ENCODE measurements at regions not wholly inside any gene's neighbourhood (a gene's known extent, or its start where the extent isn't known, plus 50 kb on each side); places are given as distances from the start of the nearest gene placed in this dataset.

DNA sequence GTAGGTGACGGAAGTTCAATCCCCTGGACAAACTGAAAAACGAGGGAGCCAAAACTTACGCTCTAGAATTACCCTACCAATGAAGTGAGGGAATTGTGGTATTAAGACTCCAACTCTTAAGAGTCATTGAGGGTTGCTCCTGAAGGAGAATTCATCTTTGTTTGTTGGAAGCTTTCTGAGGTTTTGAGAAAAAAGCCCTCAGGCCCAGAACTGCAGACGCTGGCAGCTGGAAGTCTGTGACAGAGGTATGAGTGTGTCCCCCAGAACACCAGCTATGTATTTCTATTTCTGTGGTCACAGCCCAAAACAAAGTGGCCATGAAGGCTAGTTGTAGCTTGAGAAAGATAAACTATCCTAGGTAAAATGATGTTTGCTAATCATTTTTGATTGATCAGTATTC, 438.8 kb upstream of the B3GALT2 start:
- H3K4me3 ChIP-seq (ENCODE audit: low read depth, low read length), result no peak overlapping the region

DNA sequence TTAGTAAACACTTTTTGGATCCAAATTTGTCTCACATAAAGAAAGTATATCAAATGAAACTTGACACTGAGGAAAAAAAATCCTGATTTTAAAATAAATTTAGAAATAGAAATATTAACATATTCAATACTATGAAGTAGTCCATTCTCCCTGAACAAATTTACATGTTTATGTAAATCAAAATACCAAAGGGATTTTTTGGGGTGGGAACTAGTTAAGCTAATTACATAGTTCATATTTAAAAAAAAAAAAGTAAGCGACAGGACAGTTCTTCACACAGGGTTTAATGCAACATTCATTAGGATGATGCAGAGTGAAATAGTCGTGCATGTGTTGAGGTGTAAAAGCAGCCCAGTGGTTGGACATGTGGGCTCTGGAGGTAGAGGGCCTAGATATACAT, 433.5 kb upstream of the B3GALT2 start:
- TF ChIP-seq, protein P1, sequence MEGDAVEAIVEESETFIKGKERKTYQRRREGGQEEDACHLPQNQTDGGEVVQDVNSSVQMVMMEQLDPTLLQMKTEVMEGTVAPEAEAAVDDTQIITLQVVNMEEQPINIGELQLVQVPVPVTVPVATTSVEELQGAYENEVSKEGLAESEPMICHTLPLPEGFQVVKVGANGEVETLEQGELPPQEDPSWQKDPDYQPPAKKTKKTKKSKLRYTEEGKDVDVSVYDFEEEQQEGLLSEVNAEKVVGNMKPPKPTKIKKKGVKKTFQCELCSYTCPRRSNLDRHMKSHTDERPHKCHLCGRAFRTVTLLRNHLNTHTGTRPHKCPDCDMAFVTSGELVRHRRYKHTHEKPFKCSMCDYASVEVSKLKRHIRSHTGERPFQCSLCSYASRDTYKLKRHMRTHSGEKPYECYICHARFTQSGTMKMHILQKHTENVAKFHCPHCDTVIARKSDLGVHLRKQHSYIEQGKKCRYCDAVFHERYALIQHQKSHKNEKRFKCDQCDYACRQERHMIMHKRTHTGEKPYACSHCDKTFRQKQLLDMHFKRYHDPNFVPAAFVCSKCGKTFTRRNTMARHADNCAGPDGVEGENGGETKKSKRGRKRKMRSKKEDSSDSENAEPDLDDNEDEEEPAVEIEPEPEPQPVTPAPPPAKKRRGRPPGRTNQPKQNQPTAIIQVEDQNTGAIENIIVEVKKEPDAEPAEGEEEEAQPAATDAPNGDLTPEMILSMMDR (IDR thresholded peaks at IDR 0.05; ENCODE audit: borderline replicate concordance, insufficient read depth, low read depth, low read length), result no peak
- H3K4me3 ChIP-seq (ENCODE audit: low read depth, low read length), result no peak overlapping the region

More for the DNA sequence above, 438.8 kb upstream of the B3GALT2 start:
- TF ChIP-seq, protein P1 (IDR thresholded peaks at IDR 0.05; ENCODE audit: borderline replicate concordance, insufficient read depth, low read depth, low read length), result no peak

DNA sequence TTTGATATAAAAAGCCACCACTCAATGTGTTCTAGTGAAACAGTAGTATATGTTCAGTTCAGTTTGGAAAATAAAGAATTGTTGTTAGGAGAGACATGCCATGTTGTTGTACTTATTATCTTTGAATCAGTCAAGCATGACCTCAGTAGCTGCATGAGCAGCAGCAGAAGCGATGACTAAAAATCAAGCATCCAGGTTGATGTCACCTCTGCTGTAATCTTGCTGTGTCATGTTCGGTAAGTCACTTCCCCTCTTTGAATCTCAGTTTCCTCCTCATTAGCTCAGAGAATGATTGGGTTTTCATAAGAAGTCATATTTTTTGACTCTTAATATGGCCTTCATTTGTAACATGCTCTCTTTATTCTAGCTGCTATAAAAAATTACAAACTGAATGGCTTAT, 428.4 kb upstream of the B3GALT2 start:
- H3K4me3 ChIP-seq (ENCODE audit: low read depth, low read length), result no peak overlapping the region
- TF ChIP-seq, protein P1 (IDR thresholded peaks at IDR 0.05; ENCODE audit: borderline replicate concordance, insufficient read depth, low read depth, low read length), result no peak

DNA sequence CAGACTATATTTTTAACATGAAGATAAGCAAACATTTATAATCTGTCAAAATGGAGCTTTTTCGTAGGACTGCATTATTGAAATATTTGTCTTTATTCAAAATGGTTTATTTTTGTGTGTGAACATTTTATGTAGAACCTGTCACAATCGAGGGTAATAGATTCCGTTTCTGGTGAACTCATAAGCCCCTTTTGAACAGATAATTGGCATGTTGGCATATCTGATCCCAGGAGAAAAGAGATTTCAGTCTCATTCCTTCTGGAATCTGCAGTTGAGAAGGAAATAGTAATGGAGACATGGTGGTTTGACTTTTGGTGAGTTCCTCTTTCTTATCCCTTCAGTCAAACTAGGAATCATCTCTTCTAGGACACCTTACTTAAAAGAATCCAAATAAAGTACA, 427.9 kb upstream of the B3GALT2 start:
- TF ChIP-seq, protein P1 (IDR thresholded peaks at IDR 0.05; ENCODE audit: borderline replicate concordance, insufficient read depth, low read depth, low read length), result no peak
- no peak overlapping the region for H3K4me3 ChIP-seq (ENCODE audit: low read depth, low read length)

DNA sequence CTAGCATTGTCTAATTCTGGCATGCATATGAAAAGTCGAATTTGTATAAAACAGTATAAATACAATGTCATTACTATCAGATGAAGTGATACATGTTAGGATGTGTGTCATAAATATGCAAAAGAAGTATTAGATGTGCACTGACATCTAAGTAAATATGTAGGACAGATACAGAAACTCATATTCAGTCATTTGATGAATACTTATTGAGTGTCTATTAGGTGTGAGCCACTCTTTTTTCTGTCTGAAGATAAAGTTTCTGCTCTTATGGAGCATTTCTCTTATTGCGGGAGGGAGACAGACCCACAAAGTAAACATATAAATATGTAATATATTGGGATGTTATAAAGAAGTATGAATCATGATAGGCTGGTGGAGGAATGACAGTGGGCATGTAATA, 426.6 kb upstream of the B3GALT2 start:
- no peak overlapping the region for H3K4me3 ChIP-seq (ENCODE audit: low read depth, low read length)
- TF ChIP-seq, protein P1 (IDR thresholded peaks at IDR 0.05; ENCODE audit: borderline replicate concordance, insufficient read depth, low read depth, low read length), result no peak

DNA sequence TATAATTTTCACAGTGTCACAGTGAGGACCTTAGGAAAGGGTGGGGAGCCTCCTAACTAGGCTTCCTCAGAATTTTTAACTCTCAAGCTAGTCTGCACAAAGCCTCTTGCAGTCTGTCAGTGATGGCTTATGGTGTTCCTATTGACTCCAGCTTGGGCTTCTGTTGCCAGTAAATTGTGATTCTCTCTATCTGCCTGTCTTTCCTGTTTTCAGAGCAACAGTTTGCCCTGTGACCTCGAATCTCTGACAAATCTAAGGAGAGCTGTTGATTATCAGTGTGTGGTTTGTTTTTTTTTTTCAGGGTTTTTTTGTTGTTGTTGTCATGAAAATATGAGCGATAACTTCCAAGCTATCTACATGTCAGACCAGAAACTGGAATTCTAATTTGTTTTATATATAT, 423.2 kb upstream of the B3GALT2 start:
- TF ChIP-seq, protein P1 (IDR thresholded peaks at IDR 0.05; ENCODE audit: borderline replicate concordance, insufficient read depth, low read depth, low read length), result no peak
- no peak overlapping the region for H3K4me3 ChIP-seq (ENCODE audit: low read depth, low read length)

DNA sequence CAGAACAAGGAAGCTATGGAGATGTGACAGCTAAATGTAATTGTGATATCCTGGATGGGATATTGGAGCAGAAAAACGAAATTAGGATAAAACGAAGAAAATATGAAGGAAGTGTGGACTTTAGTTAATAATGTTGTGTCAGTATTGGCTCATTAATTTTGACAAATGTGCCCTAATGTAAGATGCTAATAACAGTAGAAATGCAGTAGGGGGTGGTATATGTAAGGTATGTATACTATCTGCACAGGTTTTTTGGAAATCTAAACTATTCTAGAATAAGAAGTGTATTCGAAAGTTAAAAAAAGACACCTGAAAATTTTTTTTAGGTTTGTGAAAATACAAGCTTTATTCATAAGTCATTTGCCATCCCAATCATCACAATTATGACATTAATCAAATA, 421.4 kb upstream of the B3GALT2 start:
- TF ChIP-seq, protein P1 (IDR thresholded peaks at IDR 0.05; ENCODE audit: borderline replicate concordance, insufficient read depth, low read depth, low read length), result no peak
- no peak overlapping the region for H3K4me3 ChIP-seq (ENCODE audit: low read depth, low read length)

Data from GM12875 (cell line).